ENCODE measurements at regions not wholly inside any gene's neighbourhood (a gene's known extent, or its start where the extent isn't known, plus 50 kb on each side); places are given as distances from the start of the nearest gene placed in this dataset.

GRCh38 chr2:128533101-128533500 is 214.4 kb upstream of the HS6ST1 start:
- ATAC-seq (ENCODE audit: low read depth): no peak
- no peak for DNase-seq (ENCODE audit: low spot score)
- Histone ChIP-seq H3K27me3 (ENCODE audit: insufficient read depth, poor library complexity, severe bottlenecking) (no peaks in the 10 kb centered on the region), H3K4me3 (ENCODE audit: severe bottlenecking) (no peak overlapping the region), H3K9me3 (ENCODE audit: severe bottlenecking) (no peaks in the 10 kb centered on the region), H3K36me3 (ENCODE audit: low read depth) (no peaks in the 10 kb centered on the region), H3K27ac (ENCODE audit: poor library complexity, severe bottlenecking) (no peak overlapping the region), H3K4me1 (ENCODE audit: insufficient read depth, poor library complexity, severe bottlenecking) (no peaks in the 10 kb centered on the region)
- TF ChIP-seq CTCF (IDR thresholded peaks at IDR 0.05; ENCODE audit: poor library complexity, severe bottlenecking): no peak

DNA sequence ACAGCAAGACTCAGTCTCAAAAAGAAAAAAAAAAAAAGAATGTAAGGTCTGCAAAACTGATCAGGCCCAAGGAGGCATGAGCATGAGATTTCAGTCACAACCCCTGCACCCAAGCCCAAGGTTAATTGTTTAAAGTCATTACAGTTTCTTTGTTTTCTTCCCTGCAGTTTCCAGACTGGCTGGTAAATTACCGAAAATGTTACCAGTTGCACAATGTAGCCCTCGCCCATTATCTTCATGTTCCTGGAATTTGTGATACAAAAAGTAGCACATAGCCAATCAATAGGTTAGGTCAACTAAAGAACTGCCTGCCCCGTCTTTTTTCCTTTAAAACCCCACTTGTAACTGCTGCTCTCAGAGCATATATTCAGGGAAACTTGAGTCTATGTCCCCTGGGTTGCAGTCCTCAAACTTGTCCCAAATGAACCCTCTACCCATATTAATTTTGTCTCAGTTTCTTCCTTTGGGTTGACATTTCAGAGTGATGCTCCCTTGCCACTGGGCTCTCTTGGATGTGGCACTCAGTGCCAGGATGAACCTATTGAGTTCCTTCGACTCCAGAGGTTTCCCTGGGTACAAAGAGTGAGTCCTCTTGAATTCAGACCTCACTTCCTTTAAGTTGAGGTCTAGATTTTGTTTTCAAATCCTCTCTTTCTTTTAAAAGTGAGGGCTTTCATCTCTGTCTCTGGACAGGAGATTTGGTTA is 216.2 kb upstream of the HS6ST1 start:
- DNase-seq (ENCODE audit: low spot score): no peak
- Histone ChIP-seq H3K9me3 (ENCODE audit: severe bottlenecking) (no peaks in the 10 kb centered on the region), H3K27me3 (ENCODE audit: insufficient read depth, poor library complexity, severe bottlenecking) (no peaks in the 10 kb centered on the region), H3K4me3 (ENCODE audit: severe bottlenecking) (no peak overlapping the region), H3K4me1 (ENCODE audit: insufficient read depth, poor library complexity, severe bottlenecking) (no peaks in the 10 kb centered on the region), H3K27ac (ENCODE audit: poor library complexity, severe bottlenecking) (no peak overlapping the region), H3K36me3 (ENCODE audit: low read depth) (no peaks in the 10 kb centered on the region)
- TF ChIP-seq CTCF (IDR thresholded peaks at IDR 0.05; ENCODE audit: poor library complexity, severe bottlenecking): no peak
- no peak for ATAC-seq (ENCODE audit: low read depth)

- no peak for TF ChIP-seq CTCF (IDR thresholded peaks at IDR 0.05; ENCODE audit: poor library complexity, severe bottlenecking)
- Histone ChIP-seq H3K27me3 (ENCODE audit: insufficient read depth, poor library complexity, severe bottlenecking) (no peaks in the 10 kb centered on the region), H3K4me3 (ENCODE audit: severe bottlenecking) (no peak overlapping the region), H3K36me3 (ENCODE audit: low read depth) (no peaks in the 10 kb centered on the region), H3K27ac (ENCODE audit: poor library complexity, severe bottlenecking) (no peak overlapping the region), H3K4me1 (ENCODE audit: insufficient read depth, poor library complexity, severe bottlenecking) (no peaks in the 10 kb centered on the region), H3K9me3 (ENCODE audit: severe bottlenecking) (no peaks in the 10 kb centered on the region)
- ATAC-seq (ENCODE audit: low read depth) (peak; percentile 74; the same call in 2 of the 3 replicates), DNase-seq (ENCODE audit: low spot score) (no peak)
These were observed 217.3 kb upstream of the HS6ST1 start for GRCh38 chr2:128535953-128536352.

DNA sequence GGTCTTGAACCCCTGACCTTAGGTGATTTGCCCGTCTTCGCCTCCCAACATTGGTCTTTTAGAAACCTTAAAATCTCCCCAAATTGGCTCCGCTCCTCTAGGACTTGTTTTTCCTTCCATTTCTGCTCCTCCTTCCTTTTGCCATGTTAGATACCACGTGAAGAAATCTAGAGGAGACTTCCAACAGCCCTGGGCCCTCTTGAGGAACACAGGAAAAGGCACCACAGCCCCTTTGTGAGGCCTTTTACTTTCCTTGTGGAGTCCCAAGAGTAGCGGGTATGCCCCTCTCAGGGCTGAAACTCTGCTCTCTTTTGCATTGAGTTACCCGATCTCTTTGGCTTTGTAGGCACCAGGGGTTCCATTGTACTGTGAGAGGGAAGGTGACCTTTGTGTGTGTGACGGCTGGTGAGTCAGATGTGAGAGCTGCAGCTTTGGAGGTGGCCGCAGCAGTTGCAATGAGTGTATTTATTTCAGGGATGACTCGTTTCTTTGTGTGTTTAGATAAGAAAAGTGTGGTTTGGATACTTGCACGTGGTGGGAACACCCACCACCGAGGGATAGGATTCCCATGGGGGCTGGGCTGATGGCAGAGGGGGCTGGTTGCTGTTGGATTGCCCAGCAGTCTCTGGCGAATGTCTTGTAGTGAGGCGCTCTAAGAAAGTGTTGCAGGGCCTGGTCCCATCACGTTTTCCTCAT is 218.4 kb upstream of the HS6ST1 start:
- no peak overlapping the region for H3K27ac ChIP-seq (ENCODE audit: poor library complexity, severe bottlenecking)
- H3K27me3 ChIP-seq (ENCODE audit: insufficient read depth, poor library complexity, severe bottlenecking): no peaks in the 10 kb centered on the region
- H3K4me1 ChIP-seq (ENCODE audit: insufficient read depth, poor library complexity, severe bottlenecking): no peaks in the 10 kb centered on the region
- TF ChIP-seq CTCF (IDR thresholded peaks at IDR 0.05; ENCODE audit: poor library complexity, severe bottlenecking): no peak
- H3K4me3 ChIP-seq (ENCODE audit: severe bottlenecking): no peak overlapping the region
- ATAC-seq (ENCODE audit: low read depth) (no peak), DNase-seq (ENCODE audit: low spot score) (no peak)
- H3K36me3 ChIP-seq (ENCODE audit: low read depth): no peaks in the 10 kb centered on the region
- H3K9me3 ChIP-seq (ENCODE audit: severe bottlenecking): no peaks in the 10 kb centered on the region

- Histone ChIP-seq H3K27ac (ENCODE audit: poor library complexity, severe bottlenecking) (no peak overlapping the region), H3K4me3 (ENCODE audit: severe bottlenecking) (no peak overlapping the region), H3K36me3 (ENCODE audit: low read depth) (no peaks in the 10 kb centered on the region), H3K9me3 (ENCODE audit: severe bottlenecking) (no peaks in the 10 kb centered on the region), H3K4me1 (ENCODE audit: insufficient read depth, poor library complexity, severe bottlenecking) (no peaks in the 10 kb centered on the region), H3K27me3 (ENCODE audit: insufficient read depth, poor library complexity, severe bottlenecking) (no peaks in the 10 kb centered on the region)
- no peak for DNase-seq (ENCODE audit: low spot score)
- no peak for TF ChIP-seq CTCF (IDR thresholded peaks at IDR 0.05; ENCODE audit: poor library complexity, severe bottlenecking)
- no peak for ATAC-seq (ENCODE audit: low read depth)
These were observed 219.0 kb upstream of the HS6ST1 start for GRCh38 chr2:128537646-128538045.
